Vagina (tissue), 2 donors: ENCODE measurements at regions not wholly inside any gene's neighbourhood (a gene's known extent, or its start where the extent isn't known, plus 50 kb on each side); places are given as distances from the start of the nearest gene placed in this dataset.

Experiments used
- CTCF ChIP-seq, 3 experiments: fragments of 450-650 bp in 2 of 3; fragments of 200-600 bp in 1 of 3; sonication (generic) in 1 of 3; IDR thresholded peaks; one replicate each; pipeline ENCODE4 v1.5.1; 2017 to 2019; ENCODE audit warnings: antibody characterized with exemption in 3 of 3, mild to moderate bottlenecking in 2 of 3, moderate library complexity in 2 of 3
- POLR2A ChIP-seq, 2 donors: fragments of 450-650 bp; IDR thresholded peaks; one replicate each; pipeline ENCODE4 v1.6.1; 2017; ENCODE audit warnings: antibody characterized with exemption in 2 of 2, mild to moderate bottlenecking in 2 of 2, moderate library complexity in 2 of 2
- POLR2AphosphoS5 ChIP-seq, 2 donors: sonication (generic); formaldehyde crosslinking; IDR thresholded peaks; one replicate each; pipeline ENCODE4 v1.9.0; 2017; ENCODE audit warnings: antibody characterized with exemption in 2 of 2, mild to moderate bottlenecking in 2 of 2, low read depth in 1 of 2; ENCODE audit not compliant: insufficient read depth in 1 of 2

- TF ChIP-seq CTCF (IDR thresholded peaks at IDR 0.05) (no peak), POLR2A (IDR thresholded peaks at IDR 0.05) (no peak), POLR2AphosphoS5 (IDR thresholded peaks at IDR 0.05; ENCODE audit: insufficient read depth in 1 of 2, low read depth in 1 of 2) (no peak)
These were observed 344.6 kb upstream of the C11orf87 start for GRCh38 chr11:109077291-109077920.
